A172 (cell line): ENCODE measurements at regions not wholly inside any gene's neighbourhood (a gene's known extent, or its start where the extent isn't known, plus 50 kb on each side); places are given as distances from the start of the nearest gene placed in this dataset.
"Not testable (repeated sequence)": the region's sequence is repeated elsewhere in the genome, so short reads cannot be mapped to it uniquely, and the experiment has no call there.

Source experiments
- DNase-seq: peaks from one replicate; pipeline ENCODE4 v3.0.0-alpha.2; 2015; ENCODE audit warnings: low spot score

GRCh38 chrX:9267415-9267814 lies 197.4 kb upstream of the TBL1X start:
- no peak for DNase-seq

DNA sequence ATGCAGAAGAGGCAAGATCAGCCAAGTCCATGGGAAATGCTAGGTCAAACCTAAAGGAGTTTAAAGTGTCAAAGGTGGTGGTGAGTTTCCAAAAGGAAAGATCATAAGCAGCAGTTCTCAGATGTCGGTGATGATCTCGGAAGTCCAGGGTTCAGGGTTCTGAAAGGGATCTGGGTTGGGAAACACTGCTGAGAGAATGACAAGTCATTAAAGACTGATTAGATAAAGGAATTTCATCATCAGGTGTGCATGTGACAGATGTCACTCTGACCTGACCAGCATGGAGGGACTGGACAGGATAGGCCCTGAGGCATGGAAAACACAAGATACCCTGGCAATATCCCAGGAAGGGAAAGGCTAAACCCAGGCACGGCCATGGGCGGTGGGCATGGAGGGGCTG lies 195.7 kb upstream of the TBL1X start:
- DNase-seq: no peak

GRCh38 chrX:9271789-9272525 lies 192.9 kb upstream of the TBL1X start:
- no peak for DNase-seq

DNA sequence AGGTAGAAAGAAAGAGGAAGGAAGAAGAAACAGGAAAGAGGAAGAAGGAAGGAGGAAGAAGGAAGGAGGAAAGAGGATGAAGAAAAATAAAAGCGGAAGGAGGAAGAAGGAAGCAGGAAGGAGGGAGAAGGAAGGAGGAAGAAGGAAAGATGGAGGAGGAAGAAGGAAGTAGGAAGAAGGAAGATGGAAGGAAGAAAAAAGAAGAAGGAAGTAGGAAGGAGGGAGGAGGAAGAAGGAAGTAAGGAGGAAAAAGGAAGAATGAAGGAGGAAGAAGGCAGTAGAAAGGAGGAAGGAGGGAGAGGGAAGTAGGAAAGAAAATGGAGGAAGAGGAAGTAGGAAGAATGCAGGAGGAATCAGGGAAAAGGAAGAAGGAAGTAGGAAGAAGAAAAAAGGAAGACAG lies 191.1 kb upstream of the TBL1X start:
- DNase-seq: no peak

DNA sequence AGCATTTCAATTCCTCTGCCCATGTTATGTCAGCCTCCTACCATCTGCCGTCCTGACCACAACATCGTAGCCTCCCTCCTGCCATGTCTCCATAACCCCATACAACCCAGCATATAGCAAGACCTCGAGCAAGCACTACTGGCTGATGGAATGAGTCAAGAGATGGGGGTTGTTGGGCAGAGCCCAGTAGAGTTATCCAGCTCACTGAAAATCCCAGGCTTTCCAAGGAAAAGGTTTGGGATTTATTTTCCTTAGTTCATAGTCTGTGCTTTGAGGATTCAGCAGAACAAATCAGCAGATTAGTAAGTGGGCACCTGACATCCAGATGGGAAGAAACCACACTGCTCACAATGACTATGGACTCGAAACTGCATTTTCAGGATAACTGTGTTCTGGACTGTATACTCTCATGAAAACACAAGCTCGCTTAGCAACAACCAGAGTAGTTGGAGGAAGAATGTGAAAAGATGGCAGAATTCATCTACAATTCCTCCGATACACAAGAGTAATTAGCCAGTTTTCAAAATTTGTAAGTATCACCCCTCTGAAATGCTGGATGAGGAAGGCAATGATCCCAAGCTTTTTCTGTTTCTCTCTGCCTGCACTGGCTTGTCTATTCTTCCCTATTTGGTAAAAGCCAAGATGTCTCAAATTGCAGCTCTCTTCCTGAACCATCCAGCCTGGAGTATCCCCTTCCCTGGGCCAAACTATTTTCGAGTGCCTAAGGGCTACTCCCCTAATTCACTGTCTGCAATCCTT lies 186.2 kb upstream of the TBL1X start:
- DNase-seq: no peak

DNA sequence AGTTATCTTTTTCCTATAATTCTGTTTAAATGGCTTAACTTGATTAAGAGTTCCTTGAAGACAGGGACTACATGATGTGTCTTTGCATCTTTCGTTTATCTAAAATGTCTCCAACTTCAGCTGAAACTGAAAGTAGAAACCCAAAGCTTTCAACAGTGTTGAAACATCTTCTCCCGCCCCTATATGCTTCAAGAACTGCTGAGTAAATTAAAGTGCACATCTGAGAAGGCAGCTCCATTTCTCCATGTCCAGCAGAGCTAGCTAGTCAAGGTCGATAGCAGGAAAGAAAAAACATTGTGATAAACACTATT lies 185.7 kb upstream of the TBL1X start:
- DNase-seq: no peak

GRCh38 chrX:9280831-9281230 lies 184.0 kb upstream of the TBL1X start:
- no peak for DNase-seq

DNA sequence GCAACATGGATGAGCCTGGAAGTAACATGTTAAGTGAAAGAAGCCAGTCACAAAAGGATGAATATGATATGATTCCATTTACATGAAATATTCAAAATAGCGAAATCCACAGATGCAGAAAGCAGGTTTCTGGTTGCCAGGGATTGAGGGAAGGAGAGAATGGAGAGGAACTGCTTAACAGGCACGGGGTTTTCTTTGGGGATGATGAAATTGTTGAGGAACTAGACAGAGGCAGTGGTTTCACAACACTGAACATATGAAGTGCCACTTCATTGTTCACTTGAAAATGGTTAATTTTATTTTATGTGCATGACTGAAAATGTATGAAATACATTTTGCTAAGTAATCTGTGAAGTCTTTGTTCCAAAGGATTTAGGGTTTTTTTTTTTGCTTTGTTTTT lies 182.5 kb upstream of the TBL1X start:
- no peak for DNase-seq

DNA sequence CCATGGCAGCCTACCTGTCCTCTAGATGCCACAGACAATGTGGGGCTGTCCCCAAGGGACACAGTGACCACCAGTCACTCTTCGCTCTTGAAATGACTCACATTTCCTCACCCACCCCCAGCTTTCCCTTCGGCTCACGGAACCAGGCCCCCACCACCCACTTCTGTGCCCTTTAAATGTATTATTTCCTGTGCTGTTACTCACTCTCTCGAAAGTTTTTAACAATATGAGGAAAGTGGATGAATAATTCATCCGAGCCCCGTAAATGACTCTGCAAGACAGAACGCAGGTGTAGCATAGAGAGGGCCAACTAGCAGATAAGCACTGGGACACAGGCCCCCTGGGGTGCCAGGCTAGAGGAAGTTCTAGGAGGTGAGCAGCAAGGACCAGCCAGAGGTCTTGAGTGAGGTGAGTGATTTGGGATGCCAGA lies 179.5 kb upstream of the TBL1X start:
- no peak for DNase-seq

- no peak for DNase-seq
Measured at GRCh38 chrX:9286234-9286633, 178.6 kb upstream of the TBL1X start.

- DNase-seq: no peak
Measured at GRCh38 chrX:9291629-9292028, 173.2 kb upstream of the TBL1X start.

- DNase-seq: no peak
Measured at GRCh38 chrX:9293051-9293496, 171.8 kb upstream of the TBL1X start.

DNA sequence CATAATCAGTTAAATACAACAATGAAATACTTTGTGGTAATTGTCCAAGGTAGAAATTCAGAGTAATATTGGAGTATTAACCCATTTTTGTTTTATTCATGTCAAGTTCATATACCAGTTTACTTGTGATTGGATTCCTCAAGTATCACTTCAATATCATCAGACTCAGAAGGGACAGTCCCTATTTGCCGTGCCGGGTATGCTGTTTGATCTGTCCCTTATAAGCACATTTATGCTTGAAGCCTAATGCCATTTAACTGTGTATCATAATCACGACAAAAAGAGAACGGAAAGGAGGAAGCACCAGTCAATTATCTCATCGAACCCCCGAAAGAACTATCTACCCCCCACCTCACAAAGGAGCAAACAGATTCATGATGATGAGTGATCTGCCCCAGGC lies 171.0 kb upstream of the TBL1X start:
- DNase-seq: no peak

GRCh38 chrX:9295551-9295950 lies 169.3 kb upstream of the TBL1X start:
- DNase-seq: no peak

- no peak for DNase-seq
Measured at GRCh38 chrX:9298221-9298620, 166.6 kb upstream of the TBL1X start.

- DNase-seq: not testable (repeated sequence)
Measured at GRCh38 chrX:9299681-9300080, 165.2 kb upstream of the TBL1X start.

DNA sequence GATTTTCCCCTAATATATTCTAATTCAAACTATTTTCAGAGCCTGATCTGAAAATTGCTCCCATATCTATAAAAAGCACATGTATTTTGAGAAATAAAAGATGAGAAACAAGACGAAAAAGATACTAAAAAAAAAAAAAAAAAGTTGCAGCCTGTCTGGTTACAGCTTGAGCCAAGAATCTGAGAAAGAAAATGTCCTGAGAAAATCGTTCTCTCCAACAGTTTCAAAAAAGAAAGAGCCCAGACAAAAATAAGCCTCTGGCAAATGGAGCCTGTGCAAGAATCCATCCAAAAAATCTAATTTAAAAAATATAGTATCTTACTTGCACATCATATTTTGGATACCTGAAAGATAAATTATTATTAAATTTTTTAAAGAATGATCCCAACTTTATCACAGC lies 163.0 kb upstream of the TBL1X start:
- DNase-seq: no peak

DNA sequence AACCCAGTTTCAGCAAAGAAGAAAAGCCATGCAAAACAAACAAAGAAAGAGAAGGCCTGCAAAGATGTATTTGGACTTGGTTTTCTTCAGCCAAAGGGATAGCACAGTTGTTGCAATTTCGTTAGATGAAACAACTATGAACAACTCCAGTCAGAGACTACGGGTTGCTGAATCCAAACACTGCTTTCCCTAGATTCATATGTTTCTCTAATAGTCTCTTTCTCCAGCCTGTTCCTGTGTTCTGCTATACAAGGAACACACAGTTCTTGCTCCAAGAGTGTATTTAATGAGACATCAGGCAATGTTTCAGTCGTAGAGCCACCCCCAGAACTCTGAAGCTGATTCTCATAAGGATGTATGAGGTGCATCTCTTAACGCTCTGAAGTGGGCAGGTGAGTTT lies 162.5 kb upstream of the TBL1X start:
- DNase-seq: no peak

- no peak for DNase-seq
Measured at GRCh38 chrX:9308426-9308825, 156.4 kb upstream of the TBL1X start.

GRCh38 chrX:9310616-9311015 lies 154.2 kb upstream of the TBL1X start:
- DNase-seq: peak; percentile 73

DNA sequence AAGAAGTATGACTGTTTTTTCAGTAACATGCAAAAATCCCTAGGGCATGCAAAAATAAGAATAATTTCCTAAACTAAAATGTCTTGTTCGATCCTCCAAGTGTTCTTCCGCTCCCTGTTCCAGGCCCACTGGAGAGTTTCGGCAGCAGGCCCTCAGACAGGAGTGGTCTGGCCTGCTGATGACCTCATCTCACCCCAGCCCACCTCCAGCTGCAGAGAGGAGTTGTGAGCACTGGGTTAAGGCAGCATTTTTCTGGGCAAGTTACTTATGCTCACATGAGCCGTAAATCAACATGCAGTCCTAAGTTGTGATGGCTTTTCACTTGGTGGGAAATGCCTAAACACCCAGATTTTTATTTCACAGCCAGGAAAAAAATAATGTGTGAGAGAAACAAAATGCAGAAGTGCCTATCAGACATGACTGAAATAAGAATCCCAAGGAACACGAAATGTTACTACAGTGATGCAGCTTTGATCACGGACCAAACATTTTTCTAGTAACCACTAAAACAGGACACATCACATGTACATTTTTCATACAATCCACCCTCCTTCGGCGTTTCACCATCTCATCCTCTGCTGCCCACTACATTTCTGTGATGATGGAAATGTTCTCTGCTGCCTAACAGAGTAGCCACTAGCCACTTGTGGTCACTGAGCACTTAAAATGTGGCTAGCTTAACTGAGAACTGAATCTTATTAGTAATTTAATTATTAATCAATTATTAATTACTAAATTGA lies 153.3 kb upstream of the TBL1X start:
- no peak for DNase-seq

DNA sequence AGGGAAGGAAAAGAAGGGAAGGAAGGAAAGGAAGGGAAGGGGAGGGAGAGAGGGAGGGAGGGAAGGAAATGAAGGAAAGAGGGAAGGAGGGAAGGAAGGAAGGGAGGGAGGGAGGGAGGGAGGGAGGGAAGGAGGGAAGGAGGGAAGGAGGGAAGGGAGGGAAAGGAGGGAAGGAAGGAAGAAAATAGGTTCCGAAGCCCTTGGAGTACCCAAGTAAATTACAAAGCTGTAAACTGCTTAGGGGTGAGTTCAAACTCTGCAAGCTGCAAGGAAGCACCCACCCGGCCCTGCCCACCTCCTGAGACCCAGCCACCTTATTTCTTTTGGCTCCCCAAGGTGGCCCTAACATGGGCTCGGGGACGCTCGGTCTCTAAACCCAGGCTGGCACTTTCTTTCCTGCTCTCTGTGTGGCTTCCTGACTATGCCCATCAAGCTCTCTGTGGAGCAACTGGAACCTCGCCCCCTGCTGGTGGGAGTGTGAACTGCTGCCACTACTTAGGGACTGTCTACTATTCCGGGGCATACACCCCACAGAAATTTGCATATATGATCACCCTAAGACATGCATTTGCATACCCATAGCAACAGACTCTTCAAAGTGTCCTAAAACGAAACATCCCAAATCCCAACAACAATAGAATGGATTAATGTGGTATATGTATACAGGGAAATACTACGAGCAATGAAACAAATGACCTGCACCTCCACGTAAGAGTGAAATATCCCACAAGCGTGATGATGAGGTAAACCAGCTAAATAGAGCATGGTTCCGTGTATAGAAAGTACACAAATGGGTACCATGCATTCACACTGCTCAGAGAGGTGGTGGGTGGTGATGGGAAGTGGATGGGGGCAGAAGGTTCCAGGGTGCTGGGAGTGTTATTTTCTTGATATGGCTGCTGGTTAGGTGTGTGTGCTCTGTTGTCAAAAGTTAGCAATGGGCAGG lies 151.7 kb upstream of the TBL1X start:
- DNase-seq: peak; percentile 22
